T follicular helper cell (primary cell): ENCODE measurements at regions not wholly inside any gene's neighbourhood (a gene's known extent, or its start where the extent isn't known, plus 50 kb on each side); places are given as distances from the start of the nearest gene placed in this dataset.

Experiments
- DNase-seq: peaks from one replicate; pipeline ENCODE4 v3.0.0-alpha.2; 2020; ENCODE audit warnings: low read depth

DNA sequence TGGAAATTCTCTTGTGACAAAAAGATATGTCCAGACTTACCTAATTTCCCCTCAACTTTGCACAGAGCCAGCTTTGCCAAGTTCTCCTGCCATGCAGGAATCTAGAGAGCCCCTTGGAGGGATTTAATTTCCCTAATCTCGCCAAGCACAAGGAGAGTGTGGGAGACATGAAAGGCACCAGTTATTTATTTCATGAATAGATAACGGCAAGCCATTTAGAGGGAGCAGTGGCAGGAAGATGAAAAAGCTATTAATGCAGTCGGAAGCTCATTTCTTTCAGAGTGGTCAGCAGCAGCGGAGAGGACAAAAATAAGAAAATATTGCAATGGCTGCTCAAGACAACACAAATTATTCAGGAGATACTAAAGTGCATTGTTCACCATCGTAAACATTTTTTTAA lies 150.9 kb upstream of the WSCD2 start:
- no peak for DNase-seq

- DNase-seq: no peak
Observed at GRCh38 chr12:107978641-107979040, 150.4 kb upstream of the WSCD2 start.

- no peak for DNase-seq
Observed at GRCh38 chr12:107983756-107984472, 145.2 kb upstream of the WSCD2 start.

- no peak for DNase-seq
Observed at GRCh38 chr12:107984973-107985372, 144.1 kb upstream of the WSCD2 start.

- DNase-seq: no peak
Observed at GRCh38 chr12:107986183-107986582, 142.9 kb upstream of the WSCD2 start.

GRCh38 chr12:107990325-107990724 lies 138.8 kb upstream of the WSCD2 start:
- no peak for DNase-seq

- DNase-seq: no peak
Observed at GRCh38 chr12:107992029-107992428, 137.1 kb upstream of the WSCD2 start.

GRCh38 chr12:107992870-107993451 lies 136.1 kb upstream of the WSCD2 start:
- DNase-seq: no peak

- no peak for DNase-seq
Observed at GRCh38 chr12:107998863-107999262, 130.2 kb upstream of the WSCD2 start.

- DNase-seq: no peak
Observed at GRCh38 chr12:108000111-108000510, 129.0 kb upstream of the WSCD2 start.

DNA sequence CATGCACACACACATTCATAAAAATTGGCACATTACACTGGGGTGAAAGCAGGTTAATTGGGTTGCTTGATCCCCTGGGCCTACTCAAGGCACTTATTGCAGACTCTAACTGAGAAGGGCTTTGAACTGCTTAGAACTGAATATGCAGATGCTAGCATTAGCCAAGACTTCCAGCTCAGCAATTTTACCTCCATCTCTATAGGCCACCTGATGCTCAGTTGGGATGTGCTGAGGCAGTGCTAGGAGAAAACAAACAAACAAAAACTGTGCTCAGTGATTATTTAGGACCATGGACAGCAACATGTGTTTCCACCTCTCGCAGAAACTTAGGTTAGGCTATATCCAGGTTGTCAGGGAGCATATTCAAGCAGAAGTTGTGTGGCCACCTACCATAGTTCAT lies 124.8 kb upstream of the WSCD2 start:
- no peak for DNase-seq

GRCh38 chr12:108008163-108008905 lies 120.8 kb upstream of the WSCD2 start:
- no peak for DNase-seq

GRCh38 chr12:108009442-108010070 lies 119.5 kb upstream of the WSCD2 start:
- DNase-seq: no peak

- no peak for DNase-seq
Observed at GRCh38 chr12:108016022-108016564, 113.0 kb upstream of the WSCD2 start.

GRCh38 chr12:108017472-108018057 lies 111.5 kb upstream of the WSCD2 start:
- DNase-seq: no peak

- no peak for DNase-seq
Observed at GRCh38 chr12:108019862-108020261, 109.2 kb upstream of the WSCD2 start.

DNA sequence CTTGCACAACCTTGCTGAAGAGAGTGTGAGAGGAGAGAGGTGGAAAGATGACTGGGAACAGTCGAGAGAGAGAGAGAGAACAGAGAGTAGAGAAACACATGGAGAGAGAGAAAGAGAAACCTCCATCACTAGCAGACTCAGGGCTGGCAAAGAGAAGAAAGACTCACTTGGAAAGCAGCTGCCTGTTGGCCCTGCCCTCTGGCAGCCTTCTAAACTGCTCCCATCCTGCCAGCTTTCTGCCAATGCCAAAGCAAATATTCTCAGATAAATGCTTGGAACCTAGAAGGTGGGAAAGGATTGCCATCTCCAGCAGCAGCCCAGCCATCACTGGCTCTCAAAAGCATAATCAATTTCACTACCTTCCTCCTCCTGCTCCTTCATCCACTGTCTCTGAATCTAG lies 107.9 kb upstream of the WSCD2 start:
- DNase-seq: no peak

DNA sequence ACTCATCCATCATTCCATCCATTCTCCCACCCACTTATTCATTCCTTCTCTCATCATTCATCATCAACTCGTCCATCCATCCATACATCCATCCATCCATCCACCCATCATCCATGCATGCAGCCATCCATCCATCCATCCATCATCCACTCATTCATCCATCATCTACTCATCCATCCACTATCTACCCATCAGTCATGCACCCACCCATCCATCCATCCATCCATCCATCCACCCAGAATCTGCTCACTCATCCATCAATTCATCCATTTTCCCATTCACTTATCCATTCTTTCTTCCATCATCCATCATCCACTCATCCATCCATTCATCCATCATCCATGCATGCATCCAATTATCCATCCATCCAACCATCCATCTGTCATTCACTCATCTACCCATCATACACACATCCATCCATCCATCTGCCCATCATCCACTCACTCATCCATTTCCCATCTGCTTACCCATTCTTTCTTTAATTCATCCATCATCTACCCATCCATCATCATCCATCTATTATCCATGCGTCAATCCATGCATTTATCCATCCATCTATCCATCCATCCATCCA lies 107.1 kb upstream of the WSCD2 start:
- no peak for DNase-seq

DNA sequence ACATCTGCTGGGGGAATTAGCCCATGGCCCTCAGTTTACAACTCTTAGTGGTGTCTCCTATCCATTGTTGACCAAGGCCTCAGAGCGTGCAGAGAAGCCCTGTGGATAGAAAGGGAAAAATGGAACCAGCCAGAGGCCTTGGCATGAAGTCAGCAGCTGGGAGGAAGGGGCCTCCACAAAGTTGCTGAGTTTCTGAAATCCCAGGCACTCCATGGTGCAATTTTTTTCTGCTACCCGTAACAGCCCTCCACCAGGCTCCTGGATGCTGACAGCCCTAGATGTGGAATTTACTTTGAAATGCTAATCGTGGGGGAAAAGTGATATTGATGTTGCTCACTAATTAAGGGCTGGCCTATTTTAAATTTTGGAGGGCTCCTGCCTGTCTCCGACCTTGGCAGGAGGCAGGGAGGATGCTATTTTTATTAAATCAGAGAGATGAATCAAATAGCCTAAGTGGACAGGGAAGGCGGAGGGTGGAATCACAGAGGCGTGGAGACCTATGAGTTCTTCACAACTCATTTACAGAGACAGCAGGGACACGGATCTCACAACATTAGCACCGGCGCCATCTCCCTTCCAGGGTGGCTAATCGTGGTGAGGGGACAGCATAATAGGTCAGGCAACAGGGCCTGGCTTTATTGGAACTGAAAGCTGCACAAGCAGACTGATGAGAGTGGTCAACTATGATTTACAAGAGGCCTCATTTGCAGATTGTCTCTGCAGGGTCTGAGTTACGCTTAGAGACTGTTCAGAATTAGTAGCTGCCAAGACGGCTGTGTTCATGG lies 99.8 kb upstream of the WSCD2 start:
- DNase-seq: no peak

GRCh38 chr12:108033090-108033489 lies 96.0 kb upstream of the WSCD2 start:
- no peak for DNase-seq

DNA sequence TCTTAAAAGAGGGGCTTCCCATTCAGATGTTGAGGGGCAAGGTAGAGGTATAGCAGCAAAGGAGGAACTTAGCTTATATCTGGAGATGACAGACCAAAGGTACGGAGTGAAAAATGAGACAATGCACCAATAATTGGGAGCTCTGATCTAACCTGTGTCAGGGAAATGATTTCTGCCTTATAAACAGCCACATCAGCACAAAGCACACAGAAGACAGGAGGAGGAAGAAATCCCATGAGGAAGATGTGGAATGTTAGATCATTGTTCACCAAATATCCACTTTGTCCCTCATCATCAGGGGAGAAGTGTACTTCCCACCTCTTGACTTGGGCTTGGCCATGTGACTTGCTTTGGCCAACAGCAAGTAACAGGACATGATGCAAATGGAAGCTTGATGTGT lies 93.7 kb upstream of the WSCD2 start:
- no peak for DNase-seq
